ENCODE measurements at regions not wholly inside any gene's neighbourhood (a gene's known extent, or its start where the extent isn't known, plus 50 kb on each side); places are given as distances from the start of the nearest gene placed in this dataset.

- Histone ChIP-seq H3F3A (ENCODE audit: insufficient read depth, low read length) (no peaks in the 10 kb centered on the region), H3K4me2 (ENCODE audit: low read length) (no peak overlapping the region), H3K36me3 (ENCODE audit: insufficient read depth, low read length) (no peaks in the 10 kb centered on the region), H3K9ac (ENCODE audit: low read length) (no peak overlapping the region), H2AFZ (ENCODE audit: low read length) (no peak overlapping the region), H3K4me3 (ENCODE audit: low read depth, low read length, poor library complexity, severe bottlenecking) (no peak overlapping the region), H3K27ac (ENCODE audit: low read depth, low read length, poor library complexity, severe bottlenecking) (no peak overlapping the region), H3K9me2 (ENCODE audit: low read depth, low read length) (no peaks in the 10 kb centered on the region), H3K79me2 (ENCODE audit: insufficient read depth, low read length) (no peaks in the 10 kb centered on the region), H4K20me1 (ENCODE audit: insufficient read depth, low read length) (no peaks in the 10 kb centered on the region), H3K9me3 (ENCODE audit: low read length) (no peaks in the 10 kb centered on the region), H3K4me1 (ENCODE audit: insufficient read depth, low read length, severe bottlenecking) (no peaks in the 10 kb centered on the region), H3K27me3 (ENCODE audit: insufficient read depth, low read length) (no peaks in the 10 kb centered on the region)
- TF ChIP-seq CTCF (IDR thresholded peaks at IDR 0.05; ENCODE audit: low read length) (no peak), EZH2 (IDR thresholded peaks at IDR 0.05; ENCODE audit: borderline replicate concordance, low read length) (no peak)
Measured at GRCh38 chr6:20332441-20333006, 69.2 kb upstream of the E2F3 start.

- H3K4me2 ChIP-seq (ENCODE audit: low read length): no peak overlapping the region
- H3K9me2 ChIP-seq (ENCODE audit: low read depth, low read length): no peaks in the 10 kb centered on the region
- no peak overlapping the region for H3K27ac ChIP-seq (ENCODE audit: low read depth, low read length, poor library complexity, severe bottlenecking)
- no peak for TF ChIP-seq CTCF (IDR thresholded peaks at IDR 0.05; ENCODE audit: low read length)
- no peak for TF ChIP-seq EZH2 (IDR thresholded peaks at IDR 0.05; ENCODE audit: borderline replicate concordance, low read length)
- H3K79me2 ChIP-seq (ENCODE audit: insufficient read depth, low read length): no peaks in the 10 kb centered on the region
- no peaks in the 10 kb centered on the region for H3F3A ChIP-seq (ENCODE audit: insufficient read depth, low read length)
- no peaks in the 10 kb centered on the region for H3K4me1 ChIP-seq (ENCODE audit: insufficient read depth, low read length, severe bottlenecking)
- no peaks in the 10 kb centered on the region for H3K9me3 ChIP-seq (ENCODE audit: low read length)
- H4K20me1 ChIP-seq (ENCODE audit: insufficient read depth, low read length): no peaks in the 10 kb centered on the region
- no peaks in the 10 kb centered on the region for H3K36me3 ChIP-seq (ENCODE audit: insufficient read depth, low read length)
- H3K4me3 ChIP-seq (ENCODE audit: low read depth, low read length, poor library complexity, severe bottlenecking): no peak overlapping the region
- no peaks in the 10 kb centered on the region for H3K27me3 ChIP-seq (ENCODE audit: insufficient read depth, low read length)
- H2AFZ ChIP-seq (ENCODE audit: low read length): no peak overlapping the region
- no peak overlapping the region for H3K9ac ChIP-seq (ENCODE audit: low read length)
Measured at GRCh38 chr6:20333721-20334269, 67.9 kb upstream of the E2F3 start.

GRCh38 chr6:20334334-20334733 lies 67.3 kb upstream of the E2F3 start:
- Histone ChIP-seq H3F3A (ENCODE audit: insufficient read depth, low read length) (no peaks in the 10 kb centered on the region), H3K79me2 (ENCODE audit: insufficient read depth, low read length) (no peaks in the 10 kb centered on the region), H4K20me1 (ENCODE audit: insufficient read depth, low read length) (no peaks in the 10 kb centered on the region), H3K9ac (ENCODE audit: low read length) (no peak overlapping the region), H3K27me3 (ENCODE audit: insufficient read depth, low read length) (no peaks in the 10 kb centered on the region), H3K4me2 (ENCODE audit: low read length) (no peak overlapping the region), H3K4me3 (ENCODE audit: low read depth, low read length, poor library complexity, severe bottlenecking) (no peak overlapping the region), H2AFZ (ENCODE audit: low read length) (no peak overlapping the region), H3K9me2 (ENCODE audit: low read depth, low read length) (no peaks in the 10 kb centered on the region), H3K36me3 (ENCODE audit: insufficient read depth, low read length) (no peaks in the 10 kb centered on the region), H3K9me3 (ENCODE audit: low read length) (no peaks in the 10 kb centered on the region), H3K4me1 (ENCODE audit: insufficient read depth, low read length, severe bottlenecking) (no peaks in the 10 kb centered on the region), H3K27ac (ENCODE audit: low read depth, low read length, poor library complexity, severe bottlenecking) (no peak overlapping the region)
- TF ChIP-seq CTCF (IDR thresholded peaks at IDR 0.05; ENCODE audit: low read length): no peak
- TF ChIP-seq EZH2 (IDR thresholded peaks at IDR 0.05; ENCODE audit: borderline replicate concordance, low read length): no peak
